GM12878 (cell line): ENCODE measurements at regions not wholly inside any gene's neighbourhood (a gene's known extent, or its start where the extent isn't known, plus 50 kb on each side); places are given as distances from the start of the nearest gene placed in this dataset.

Source experiments
- ATAC-seq: fragments of 200-7000 bp; cut with Tn5 transposase; 3 replicates; pipeline ENCODE4 v1.9.1; 2020; ENCODE audit warnings: mild to moderate bottlenecking, moderate library complexity
- BruUV-seq: library from RNA; stranded (reverse); fragments of 400-500 nt; replicated peaks from 2 replicates; lab custom pipeline; 2021; lab: Mats Ljungman, UMichigan
- CTCF ChIA-PET: fragments of 300-600 bp; sonication (Branson Sonifier 250); formaldehyde crosslinking; extraction: SDS; loops from one replicate; lab custom pipeline; 2021; ENCODE audit warnings: inconsistent platforms; lab: Yijun Ruan, JAX
- POLR2A ChIA-PET: fragments of 350-600 bp; formaldehyde crosslinking; extraction: SDS; loops from one replicate; lab custom pipeline; 2021; ENCODE audit warnings: inconsistent platforms; lab: Charles Lee
- RAD21 ChIA-PET: fragments of 300-600 bp; sonication (Branson Sonifier 250); formaldehyde crosslinking; loops from one replicate; lab custom pipeline; 2023; ENCODE audit warnings: antibody characterized with exemption; ENCODE audit not compliant: unreplicated experiment; lab: Charles Lee
- SMC1A ChIA-PET: fragments of 300-600 bp; sonication (Branson Sonifier 250); formaldehyde crosslinking; loops from one replicate; lab custom pipeline; 2023; ENCODE audit not compliant: unreplicated experiment, uncharacterized antibody; lab: Charles Lee
- DNase-seq: peaks from one replicate; pipeline ENCODE4 v3.0.0-alpha.2; 2011; ENCODE audit warnings: low read depth, low spot score
- FAIRE-seq: peaks from 3 replicates; lab custom pipeline; 2011; peaks lifted over from hg19 to GRCh38; lab: Jason Lieb, UNC
- H2AFZ ChIP-seq: 2 replicates; pipeline ENCODE4 v1.6.0; 2011; ENCODE audit warnings: low read depth, low read length, control low read depth; ENCODE audit not compliant: control insufficient read depth
- H3K27ac ChIP-seq: 2 replicates; pipeline ENCODE4 v1.5.1; 2011; ENCODE audit warnings: control low read depth; ENCODE audit not compliant: control insufficient read depth, insufficient read depth
- H3K27me3 ChIP-seq, 2 experiments: replicated peaks in 1 of 2; 2 replicates each; pipeline versions ENCODE4 v1.6.0 to v1.6.1; 2011; ENCODE audit warnings: low read length in 1 of 2; ENCODE audit not compliant: control insufficient read depth in 2 of 2, insufficient read depth in 2 of 2
- H3K36me3 ChIP-seq, 2 experiments: 2 replicates each; pipeline ENCODE4 v1.5.1; 2011; ENCODE audit warnings: low read length in 1 of 2; ENCODE audit not compliant: control insufficient read depth in 2 of 2, insufficient read depth in 2 of 2
- H3K4me1 ChIP-seq: 2 replicates; pipeline ENCODE4 v1.6.1; 2011; ENCODE audit warnings: mild to moderate bottlenecking, low read length, moderate library complexity, mixed read lengths; ENCODE audit not compliant: control insufficient read depth, insufficient read depth
- H3K4me2 ChIP-seq: 2 replicates; pipeline ENCODE4 v1.6.0; 2011; ENCODE audit warnings: control low read depth; ENCODE audit not compliant: control insufficient read depth, insufficient read depth
- H3K4me3 ChIP-seq: fragments of 200-600 bp; sonication (generic); 2 replicates; pipeline ENCODE4 v1.5.1; 2016
- H3K79me2 ChIP-seq: 2 replicates; pipeline ENCODE4 v1.6.0; 2011; ENCODE audit warnings: low read length; ENCODE audit not compliant: control insufficient read depth, insufficient read depth
- H3K9ac ChIP-seq: 2 replicates; pipeline ENCODE4 v1.8.0; 2011; ENCODE audit warnings: low read length, control low read depth, mixed read lengths; ENCODE audit not compliant: control insufficient read depth, insufficient read depth
- H3K9me3 ChIP-seq: replicated peaks from 3 replicates; pipeline ENCODE4 v1.5.1; 2011; ENCODE audit warnings: mild to moderate bottlenecking, low read length; ENCODE audit not compliant: control insufficient read depth, insufficient read depth
- H4K20me1 ChIP-seq: 2 replicates; pipeline ENCODE4 v1.6.0; 2011; ENCODE audit not compliant: control insufficient read depth, insufficient read depth
- ATF3 ChIP-seq: IDR thresholded peaks from 2 replicates; pipeline ENCODE4 v1.6.1; 2011; ENCODE audit warnings: low read depth, mild to moderate bottlenecking, low read length, moderate library complexity, borderline replicate concordance; ENCODE audit errors: extremely low read depth
- CHD2 ChIP-seq: IDR thresholded peaks from 2 replicates; pipeline ENCODE4 v1.6.1; 2011; ENCODE audit warnings: low read depth, low read length, improper control_type of control experiment, borderline replicate concordance
- E2F4 ChIP-seq: IDR thresholded peaks from 2 replicates; pipeline ENCODE4 v1.6.1; 2012; ENCODE audit warnings: low read depth, low read length, improper control_type of control experiment
- EED ChIP-seq: sonication (generic); IDR thresholded peaks from 2 replicates; pipeline ENCODE4 v1.6.1; 2016; ENCODE audit warnings: antibody characterized with exemption, low read depth
- ETV6 ChIP-seq, 2 experiments: fragments of 450-650 bp in 1 of 2; IDR thresholded peaks in 1 of 2; conservative IDR thresholded peaks in 1 of 2; 2 replicates each; pipeline ENCODE4 v1.6.1; 2014; ENCODE audit warnings: antibody characterized with exemption in 1 of 2, borderline replicate concordance in 1 of 2, low read depth in 1 of 2, mild to moderate bottlenecking in 1 of 2, moderate library complexity in 1 of 2
- HDAC2 ChIP-seq: fragments of 200-600 bp; sonication (generic); IDR thresholded peaks from 2 replicates; pipeline ENCODE4 v1.6.1; 2017
- HDAC6 ChIP-seq: fragments of 200-600 bp; sonication (generic); IDR thresholded peaks from one replicate; pipeline ENCODE4 v1.8.0; 2017; ENCODE audit warnings: antibody characterized with exemption; ENCODE audit not compliant: unreplicated experiment
- KAT2A ChIP-seq: conservative IDR thresholded peaks from 2 replicates; pipeline ENCODE4 v1.6.1; 2011; ENCODE audit warnings: low read depth, low read length; ENCODE audit not compliant: control insufficient read depth
- MEF2B ChIP-seq: fragments of 450-650 bp; IDR thresholded peaks from 2 replicates; pipeline ENCODE4 v1.6.1; 2018; ENCODE audit warnings: mild to moderate bottlenecking, moderate library complexity; ENCODE audit not compliant: partially characterized antibody, poor library complexity, severe bottlenecking
- NFYA ChIP-seq: IDR thresholded peaks from 2 replicates; pipeline ENCODE4 v1.6.1; 2011; ENCODE audit warnings: low read depth, mild to moderate bottlenecking, low read length, improper control_type of control experiment, borderline replicate concordance
- POLR2AphosphoS2 ChIP-seq: IDR thresholded peaks from 2 replicates; pipeline ENCODE4 v1.6.1; 2011; ENCODE audit warnings: low read depth, mild to moderate bottlenecking, low read length, improper control_type of control experiment, moderate library complexity
- ZNF384 ChIP-seq: IDR thresholded peaks from 2 replicates; pipeline ENCODE4 v1.6.1; 2012; ENCODE audit warnings: low read depth, mild to moderate bottlenecking, low read length, improper control_type of control experiment, borderline replicate concordance
- WGBS: methylation state at CpG from one replicate; pipeline ENCODE4 v1.1.6; 2016; ENCODE audit warnings: low lambda C conversion rate; ENCODE audit not compliant: insufficient replicate concordance, insufficient coverage; ENCODE audit errors: missing lambda C conversion rate; 5-methylcytosine and 5-hydroxymethylcytosine counted together
- in situ Hi-C: fragments of 300-500 bp; cut with MboI; formaldehyde crosslinking; loops from 9 replicates; pipeline ENCODE4 v1.14.3; 2018; ENCODE audit warnings: mixed read lengths
- intact Hi-C: fragments of 100-400 bp; cut with micrococcal nuclease; formaldehyde crosslinking; loops from one replicate; pipeline ENCODE4 v1.14.2; 2022; ENCODE audit not compliant: unreplicated experiment
- TF ChIP-seq, protein P1 (sequence below): fragments of 150-350 bp; IDR thresholded peaks from 2 replicates; pipeline ENCODE4 v1.6.1; 2014; ENCODE audit warnings: mild to moderate bottlenecking, low read depth, low read length

DNA sequence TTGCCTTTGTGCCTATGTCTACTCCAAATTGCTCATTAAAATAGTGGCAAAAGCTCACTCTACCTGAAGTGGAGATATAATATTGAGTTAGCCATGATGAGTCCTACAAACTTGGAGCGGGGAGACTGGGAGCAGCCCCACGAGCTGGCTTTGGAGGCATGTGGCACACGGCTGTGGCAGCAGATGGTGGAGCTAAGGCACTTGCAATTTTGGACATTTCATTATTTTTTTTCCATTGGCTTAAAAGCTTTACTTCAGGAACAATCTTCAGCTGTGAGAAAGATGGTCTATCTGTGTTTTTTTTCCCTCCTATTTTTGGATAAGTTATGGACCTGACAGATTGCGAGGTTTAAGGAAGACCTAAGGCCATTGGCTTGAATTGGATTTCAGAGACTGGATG, 578.3 kb downstream of the CMPK2 start:
- POLR2A ChIA-PET: no interaction called here
- SMC1A ChIA-PET: interaction anchor here (1.3 kb wide), 1 partner anchor 71 kb away, joined by 3 read pairs; no protein-coding TSS in a partner anchor
- Histone ChIP-seq H3K4me3 (no peak overlapping the region), H4K20me1 (no peaks in the 10 kb centered on the region), H3K79me2 (no peaks in the 10 kb centered on the region), H3K4me2 (no peak overlapping the region), H2AFZ (no peak overlapping the region), H3K4me1 (no peaks in the 10 kb centered on the region), H3K27me3 (no peaks in the 10 kb centered on the region), H3K9ac (no peak overlapping the region), H3K9me3 (no peaks in the 10 kb centered on the region), H3K36me3 (no peaks in the 10 kb centered on the region), H3K27ac (no peak overlapping the region)
- no peak for TF ChIP-seq POLR2AphosphoS2
- TF ChIP-seq HDAC2: no peak
- TF ChIP-seq ZNF384: no peak
- in situ Hi-C loops (no loop called here), intact Hi-C loops (no loop called here)
- FAIRE-seq: no peak
- RAD21 ChIA-PET: no interaction called here
- BruUV-seq: no TSS peak
- WGBS: 54% methylated on average over 4 of the region's 4 CpGs
- CTCF ChIA-PET: no interaction called here
- DNase-seq: no peak
- ATAC-seq: no peak

GRCh38 chr2:6288791-6289190, 576.9 kb downstream of the CMPK2 start:
- ChIA-PET SMC1A (no interaction called here), CTCF (interaction anchor here (0.9 kb wide), 1 partner anchor 8 kb away, joined by 3 read pairs; no protein-coding TSS in a partner anchor), POLR2A (no interaction called here), RAD21 (no interaction called here)
- Histone ChIP-seq H3K27me3 (no peaks in the 10 kb centered on the region), H3K27ac (no peak overlapping the region), H2AFZ (no peak overlapping the region), H3K9ac (no peak overlapping the region), H3K36me3 (no peaks in the 10 kb centered on the region), H3K4me3 (no peak overlapping the region), H3K79me2 (no peaks in the 10 kb centered on the region), H3K4me1 (no peaks in the 10 kb centered on the region), H3K9me3 (no peaks in the 10 kb centered on the region; the same call in 2 of the 3 replicates), H3K4me2 (no peak overlapping the region), H4K20me1 (no peaks in the 10 kb centered on the region)
- TF ChIP-seq ETV6 (conservative IDR thresholded peaks at IDR 0.05 in 1 of 2, IDR thresholded peaks at IDR 0.05 in 1 of 2; ENCODE audit: borderline replicate concordance in 1 of 2, low read depth in 1 of 2): no peak
- TF ChIP-seq E2F4: no peak
- TF ChIP-seq ZNF384: no peak
- no peak for TF ChIP-seq MEF2B
- no peak for TF ChIP-seq ATF3
- TF ChIP-seq EED: no peak
- TF ChIP-seq KAT2A: no peak
- no peak for TF ChIP-seq HDAC6
- no peak for TF ChIP-seq CHD2
- TF ChIP-seq NFYA: no peak
- TF ChIP-seq, protein P1, sequence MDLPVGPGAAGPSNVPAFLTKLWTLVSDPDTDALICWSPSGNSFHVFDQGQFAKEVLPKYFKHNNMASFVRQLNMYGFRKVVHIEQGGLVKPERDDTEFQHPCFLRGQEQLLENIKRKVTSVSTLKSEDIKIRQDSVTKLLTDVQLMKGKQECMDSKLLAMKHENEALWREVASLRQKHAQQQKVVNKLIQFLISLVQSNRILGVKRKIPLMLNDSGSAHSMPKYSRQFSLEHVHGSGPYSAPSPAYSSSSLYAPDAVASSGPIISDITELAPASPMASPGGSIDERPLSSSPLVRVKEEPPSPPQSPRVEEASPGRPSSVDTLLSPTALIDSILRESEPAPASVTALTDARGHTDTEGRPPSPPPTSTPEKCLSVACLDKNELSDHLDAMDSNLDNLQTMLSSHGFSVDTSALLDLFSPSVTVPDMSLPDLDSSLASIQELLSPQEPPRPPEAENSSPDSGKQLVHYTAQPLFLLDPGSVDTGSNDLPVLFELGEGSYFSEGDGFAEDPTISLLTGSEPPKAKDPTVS: no peak
- no TSS peak for BruUV-seq
- no peak for DNase-seq
- intact Hi-C loops: no loop called here
- in situ Hi-C loops: no loop called here
- FAIRE-seq: no peak
- no peak for ATAC-seq
